Pancreas (tissue), 10 donors: ENCODE measurements at regions not wholly inside any gene's neighbourhood (a gene's known extent, or its start where the extent isn't known, plus 50 kb on each side); places are given as distances from the start of the nearest gene placed in this dataset.
A peak's percentile ranks its signal among the peaks of the same experiment; 100 is the strongest.
"Not testable (repeated sequence)": the region's sequence is repeated elsewhere in the genome, so short reads cannot be mapped to it uniquely, and the experiment has no call there.

Experiments
- ATAC-seq, 4 donors: fragments of 200-7000 bp; cut with Tn5 transposase; one replicate each; pipeline versions ENCODE4 v1.8.0 to v1.9.1; 2020; ENCODE audit warnings: mild to moderate bottlenecking in 4 of 4, moderate library complexity in 4 of 4
- DNase-seq, 6 donors: peaks; one replicate each; pipeline ENCODE4 v3.0.0-alpha.2; 2020
- FAIRE-seq: peaks from 2 replicates; lab custom pipeline; 2012; peaks lifted over from hg19 to GRCh38; lab: Jason Lieb, UNC
- H3K27ac ChIP-seq, 4 donors: fragments of 200-600 bp; sonication (generic); 1 replicate in 3 of 4; 2 replicates in 1 of 4; pipeline versions ENCODE4 v1.5.0 to v1.8.0; 2020
- H3K27me3 ChIP-seq, 4 donors: fragments of 200-600 bp; one replicate each; pipeline ENCODE4 v1.8.0; 2021
- H3K36me3 ChIP-seq, 3 donors: fragments of 200-600 bp; sonication (generic) in 1 of 3; one replicate each; pipeline versions ENCODE4 v1.5.0 to v1.8.0; 2020 to 2021
- H3K4me1 ChIP-seq, 3 donors: fragments of 200-600 bp; one replicate each; pipeline ENCODE4 v1.8.0; 2021
- H3K4me3 ChIP-seq, 4 donors: fragments of 200-600 bp; sonication (generic) in 2 of 4; one replicate each; pipeline versions ENCODE4 v1.5.0 to v1.8.0; 2020 to 2021
- H3K9me3 ChIP-seq, 4 donors: fragments of 200-600 bp; one replicate each; pipeline ENCODE4 v1.8.0; 2021
- CTCF ChIP-seq, 4 donors: fragments of 200-600 bp; sonication (generic) in 3 of 4; IDR thresholded peaks; one replicate each; pipeline versions ENCODE4 v1.5.0 to v1.8.0; 2021; ENCODE audit warnings: antibody characterized with exemption in 4 of 4
- WGBS, 2 donors: extraction: QIAGEN DNeasy Blood & Tissue Kit; methylation state at CpG; one replicate each; pipeline ENCODE4 v1.1.7; 2013; 5-methylcytosine and 5-hydroxymethylcytosine counted together
- intact Hi-C, 3 donors: fragments of 100-400 bp; cut with DNase I; formaldehyde crosslinking; loops; one replicate each; pipeline versions ENCODE4 v1.11.1 to v1.14.2; 2022
- donor health status: healthy with polysubstance abuse.
- donor health status: DM: no; HTN: no; CAD: no; lungs with moderate emphysema.
- donor health status: DM: no; HTN: no; CAD: no.
- donor health status: control.
- donor health status: control.
- donor health status: Bipolar disorder and iron deficiency.
- donor health status: DM: yes; HTN: yes; CAD: no.
- donor health status: DM: no; HTN: no; CAD: no.
- donor health status: DM: no; HTN: no; CAD: no.
- donor health status: DM: yes; HTN: yes; CAD: no.

- Histone ChIP-seq H3K36me3 (no peaks in the 10 kb centered on the region), H3K27me3 (no peaks in the 10 kb centered on the region), H3K4me1 (no peaks in the 10 kb centered on the region), H3K27ac (no peak overlapping the region), H3K9me3 (no peaks in the 10 kb centered on the region), H3K4me3 (no peak overlapping the region)
- WGBS, 2 donors: 16 to 25% methylated on average over 2 of the region's 2 CpGs
- FAIRE-seq (no peak), ATAC-seq (no peak), DNase-seq (no peak)
- no peak for TF ChIP-seq CTCF (IDR thresholded peaks at IDR 0.05)
- intact Hi-C loops: no loop called here
These were observed 260.7 kb upstream of the PRKCQ start for GRCh38 chr10:6840766-6841165.

GRCh38 chr10:6840201-6840691 lies 260.2 kb upstream of the PRKCQ start:
- Histone ChIP-seq H3K36me3 (no peaks in the 10 kb centered on the region), H3K27me3 (no peaks in the 10 kb centered on the region), H3K4me1 (no peaks in the 10 kb centered on the region), H3K27ac (no peak overlapping the region), H3K4me3 (no peak overlapping the region), H3K9me3 (no peaks in the 10 kb centered on the region)
- DNase-seq (no peak), ATAC-seq (peak in 1 of 4 donors; percentile 51), FAIRE-seq (no peak)
- WGBS, 2 donors: 74 to 87% methylated on average over 5 of the region's 5 CpGs
- no peak for TF ChIP-seq CTCF (IDR thresholded peaks at IDR 0.05)
- intact Hi-C loops: no loop called here

- FAIRE-seq (no peak), DNase-seq (no peak), ATAC-seq (no peak)
- no peak overlapping the region for H3K27ac ChIP-seq
- H3K9me3 ChIP-seq: no peaks in the 10 kb centered on the region
- no peak for TF ChIP-seq CTCF (IDR thresholded peaks at IDR 0.05)
- WGBS, 2 donors: 62 to 65% methylated on average over 3 of the region's 3 CpGs
- H3K4me1 ChIP-seq: no peaks in the 10 kb centered on the region
- no peak overlapping the region for H3K4me3 ChIP-seq
- no peaks in the 10 kb centered on the region for H3K27me3 ChIP-seq
- intact Hi-C loops: no loop called here
- no peaks in the 10 kb centered on the region for H3K36me3 ChIP-seq
These were observed 258.0 kb upstream of the PRKCQ start for GRCh38 chr10:6838118-6838517.

- no peak for TF ChIP-seq CTCF (IDR thresholded peaks at IDR 0.05)
- Histone ChIP-seq H3K9me3 (no peaks in the 10 kb centered on the region), H3K4me1 (no peaks in the 10 kb centered on the region), H3K4me3 (no peak overlapping the region), H3K27ac (no peak overlapping the region), H3K27me3 (no peaks in the 10 kb centered on the region), H3K36me3 (no peaks in the 10 kb centered on the region)
- FAIRE-seq (no peak), DNase-seq (no peak), ATAC-seq (no peak)
- intact Hi-C loops: no loop called here
- 21 to 30% methylated on average over 2 of the region's 2 CpGs for WGBS, 2 donors
These were observed 253.5 kb upstream of the PRKCQ start for GRCh38 chr10:6833458-6834011.

- intact Hi-C loops, FAIRE-seq, H3K9me3 ChIP-seq: not testable (repeated sequence)
These were observed 250.9 kb upstream of the PRKCQ start for GRCh38 chr10:6830981-6831380.

GRCh38 chr10:6824793-6825192 lies 244.7 kb upstream of the PRKCQ start:
- H3K9me3 ChIP-seq, FAIRE-seq, H3K4me3 ChIP-seq, H3K4me1 ChIP-seq, H3K27me3 ChIP-seq, DNase-seq, H3K27ac ChIP-seq, ATAC-seq, H3K36me3 ChIP-seq, intact Hi-C loops: not testable (repeated sequence)
- 32 to 35% methylated on average over 4 of the region's 5 CpGs for WGBS, 2 donors

More at GRCh38 chr10:6830981-6831380, 250.9 kb upstream of the PRKCQ start:
- not testable (repeated sequence) for DNase-seq, H3K4me1 ChIP-seq, H3K4me3 ChIP-seq, H3K27ac ChIP-seq, H3K36me3 ChIP-seq, H3K27me3 ChIP-seq, ATAC-seq
- WGBS, 2 donors: 22 to 34% methylated on average over 4 of the region's 4 CpGs
